Transverse colon (tissue), 4 donors: ENCODE measurements at regions not wholly inside any gene's neighbourhood (a gene's known extent, or its start where the extent isn't known, plus 50 kb on each side); places are given as distances from the start of the nearest gene placed in this dataset.

Source experiments
- DNase-seq: peaks from one replicate; pipeline ENCODE4 v3.0.0-alpha.2; 2019
- H3K27ac ChIP-seq, 4 donors: fragments of 200-600 bp; sonication (generic); 2 replicates each; pipeline ENCODE4 v1.5.1; 2016 to 2018; ENCODE audit warnings: inconsistent platforms in 4 of 4
- H3K27me3 ChIP-seq: fragments of 200-600 bp; sonication (generic); 2 replicates; pipeline ENCODE4 v1.5.1; 2017; ENCODE audit warnings: inconsistent platforms
- H3K36me3 ChIP-seq, 4 donors: fragments of 200-600 bp; sonication (generic); 2 replicates each; pipeline ENCODE4 v1.5.1; 2017 to 2019; ENCODE audit warnings: inconsistent platforms in 4 of 4
- H3K4me1 ChIP-seq, 4 donors: fragments of 200-600 bp; sonication (generic); 2 replicates each; pipeline ENCODE4 v1.5.1; 2017 to 2020; ENCODE audit warnings: inconsistent platforms in 4 of 4
- H3K4me3 ChIP-seq, 4 donors: fragments of 200-600 bp; sonication (generic); 1 replicate in 1 of 4; 2 replicates in 3 of 4; pipeline versions ENCODE4 v1.5.1 to v1.6.1; 2017 to 2019; ENCODE audit warnings: inconsistent platforms in 4 of 4
- H3K9me3 ChIP-seq, 2 donors: fragments of 200-600 bp; sonication (generic); 2 replicates each; pipeline ENCODE4 v1.5.1; 2017 to 2019; ENCODE audit warnings: inconsistent platforms in 2 of 2
- CTCF ChIP-seq, 5 experiments: fragments of 200-600 bp in 3 of 5; fragments of 450-650 bp in 2 of 5; sonication (generic) in 3 of 5; IDR thresholded peaks; 1 replicate in 2 of 5; 2 replicates in 3 of 5; pipeline ENCODE4 v1.5.1; 2016 to 2017; ENCODE audit warnings: antibody characterized with exemption in 5 of 5, inconsistent platforms in 3 of 5, mild to moderate bottlenecking in 2 of 5, moderate library complexity in 1 of 5
- EP300 ChIP-seq: sonication (generic); formaldehyde crosslinking; IDR thresholded peaks from one replicate; pipeline ENCODE4 v1.6.1; 2017; ENCODE audit warnings: antibody characterized with exemption, low read depth
- POLR2A ChIP-seq: fragments of 450-650 bp; IDR thresholded peaks from one replicate; pipeline ENCODE4 v1.6.1; 2016; ENCODE audit warnings: antibody characterized with exemption, mild to moderate bottlenecking, moderate library complexity
- POLR2AphosphoS5 ChIP-seq, 3 donors: sonication (generic); formaldehyde crosslinking; IDR thresholded peaks; one replicate each; pipeline ENCODE4 v1.6.1; 2016; ENCODE audit warnings: antibody characterized with exemption in 3 of 3
- WGBS, 2 donors: methylation state at CpG; one replicate each; pipeline ENCODE4 v1.1.5; 2018; ENCODE audit warnings: low coverage in 1 of 2; 5-methylcytosine and 5-hydroxymethylcytosine counted together
- in situ Hi-C, 4 donors: fragments of 200-750 bp; cut with MboI; loops; one replicate each; pipeline versions ENCODE4 v1.15.0 to v1.15.1; 2017; ENCODE audit warnings: low sequenced_read_pairs in 3 of 4, low pct_ligation_motif_present in 1 of 4, low pct_unique_long_range_greater_than_20kb in 1 of 4
- intact Hi-C: fragments of 100-400 bp; cut with DNase I; formaldehyde crosslinking; loops from one replicate; pipeline ENCODE4 v1.15.1; 2023; ENCODE audit warnings: low total_unique reads

GRCh38 chr3:64318668-64319271 lies 93.5 kb upstream of the PRICKLE2 start:
- DNase-seq: no peak
- 45% methylated on average over 1 of the region's 1 CpG; no CpG with 5 or more reads in 1 of the 2 donors for WGBS, 2 donors
- TF ChIP-seq POLR2AphosphoS5 (IDR thresholded peaks at IDR 0.05) (no peak), POLR2A (no peak), EP300 (no peak), CTCF (IDR thresholded peaks at IDR 0.05) (no peak)
- intact Hi-C loops: no loop called here
- H3K4me3 ChIP-seq: no peak overlapping the region
- in situ Hi-C loops: no loop called here
- H3K4me1 ChIP-seq: no peaks in the 10 kb centered on the region
- H3K9me3 ChIP-seq: no peaks in the 10 kb centered on the region
- H3K27me3 ChIP-seq: no peaks in the 10 kb centered on the region
- no peaks in the 10 kb centered on the region for H3K36me3 ChIP-seq
- H3K27ac ChIP-seq: no peak overlapping the region

- in situ Hi-C loops: no loop called here
Measured at GRCh38 chr3:64318001-64318400, 92.7 kb upstream of the PRICKLE2 start.

GRCh38 chr3:64316971-64317370 lies 91.7 kb upstream of the PRICKLE2 start:
- in situ Hi-C loops: no loop called here
- TF ChIP-seq EP300: no peak
- TF ChIP-seq POLR2A: no peak
- no peak for TF ChIP-seq POLR2AphosphoS5 (IDR thresholded peaks at IDR 0.05)
- TF ChIP-seq CTCF (IDR thresholded peaks at IDR 0.05): no peak
- no peak overlapping the region for H3K4me3 ChIP-seq
- no peaks in the 10 kb centered on the region for H3K27me3 ChIP-seq
- WGBS, 2 donors: 83 to 96% methylated on average over 4 of the region's 4 CpGs
- H3K4me1 ChIP-seq: no peaks in the 10 kb centered on the region
- no peak overlapping the region for H3K27ac ChIP-seq
- DNase-seq: no peak
- H3K9me3 ChIP-seq: no peaks in the 10 kb centered on the region
- H3K36me3 ChIP-seq: no peaks in the 10 kb centered on the region
- intact Hi-C loops: no loop called here

More at GRCh38 chr3:64318001-64318400, 92.7 kb upstream of the PRICKLE2 start:
- Histone ChIP-seq H3K27ac (no peak overlapping the region), H3K9me3 (no peaks in the 10 kb centered on the region), H3K36me3 (no peaks in the 10 kb centered on the region), H3K4me3 (no peak overlapping the region), H3K4me1 (no peaks in the 10 kb centered on the region), H3K27me3 (no peaks in the 10 kb centered on the region)
- DNase-seq: no peak
- TF ChIP-seq EP300: no peak
- WGBS, 2 donors: 91 to 96% methylated on average over 3 of the region's 3 CpGs
- intact Hi-C loops: no loop called here

GRCh38 chr3:64311424-64312061 lies 86.3 kb upstream of the PRICKLE2 start:
- in situ Hi-C loops: no loop called here
- Histone ChIP-seq H3K9me3 (no peaks in the 10 kb centered on the region), H3K36me3 (no peaks in the 10 kb centered on the region), H3K4me3 (no peak overlapping the region), H3K27ac (no peak overlapping the region), H3K27me3 (no peaks in the 10 kb centered on the region), H3K4me1 (no peaks in the 10 kb centered on the region)
- WGBS, 2 donors: 53 to 54% methylated on average over 4 to 5 of the region's 5 CpGs
- DNase-seq: no peak
- intact Hi-C loops: no loop called here
- TF ChIP-seq CTCF (IDR thresholded peaks at IDR 0.05) (no peak), POLR2AphosphoS5 (IDR thresholded peaks at IDR 0.05) (no peak), POLR2A (no peak), EP300 (no peak)
